Liver (tissue), 8 donors: ENCODE measurements at regions not wholly inside any gene's neighbourhood (a gene's known extent, or its start where the extent isn't known, plus 50 kb on each side); places are given as distances from the start of the nearest gene placed in this dataset.

Experiments used
- DNase-seq: peaks from one replicate; pipeline ENCODE4 v3.0.0-alpha.2; 2017; ENCODE audit warnings: low spot score
- H3K27ac ChIP-seq, 2 donors: one replicate each; pipeline ENCODE4 v1.7.0; 2013; ENCODE audit warnings: inconsistent platforms in 2 of 2, low read length in 2 of 2, control low read depth in 1 of 2, low read depth in 1 of 2, mild to moderate bottlenecking in 1 of 2
- H3K27me3 ChIP-seq, 4 donors: one replicate each; pipeline versions ENCODE4 v1.6.1 to v1.7.0; 2013; ENCODE audit warnings: low read length in 3 of 4, inconsistent platforms in 1 of 4, mild to moderate bottlenecking in 1 of 4, moderate library complexity in 1 of 4; ENCODE audit not compliant: control insufficient read depth in 4 of 4, insufficient read depth in 4 of 4
- H3K36me3 ChIP-seq, 4 donors: one replicate each; pipeline versions ENCODE4 v1.6.1 to v1.7.0; 2013; ENCODE audit warnings: low read length in 3 of 4, mild to moderate bottlenecking in 3 of 4, low read depth in 1 of 4, moderate library complexity in 1 of 4; ENCODE audit not compliant: control insufficient read depth in 4 of 4, insufficient read depth in 3 of 4
- H3K4me1 ChIP-seq, 4 donors: one replicate each; pipeline versions ENCODE4 v1.6.1 to v1.7.0; 2013; ENCODE audit warnings: low read length in 3 of 4, mild to moderate bottlenecking in 3 of 4, moderate library complexity in 1 of 4; ENCODE audit not compliant: control insufficient read depth in 4 of 4, insufficient read depth in 4 of 4
- H3K4me3 ChIP-seq, 3 donors: one replicate each; pipeline versions ENCODE4 v1.6.1 to v1.7.0; 2013; ENCODE audit warnings: low read length in 3 of 3, control low read depth in 1 of 3, low read depth in 1 of 3, mild to moderate bottlenecking in 1 of 3
- H3K9ac ChIP-seq, 2 donors: one replicate each; pipeline ENCODE4 v1.7.0; 2013; ENCODE audit warnings: low read length in 2 of 2, mild to moderate bottlenecking in 2 of 2, moderate library complexity in 2 of 2, control low read depth in 1 of 2, low read depth in 1 of 2
- H3K9me3 ChIP-seq, 4 donors: one replicate each; pipeline versions ENCODE4 v1.6.1 to v1.7.0; 2013; ENCODE audit warnings: low read length in 3 of 4; ENCODE audit not compliant: control insufficient read depth in 4 of 4
- EGR1 ChIP-seq, 2 donors: IDR thresholded peaks; 2 replicates each; pipeline ENCODE4 v1.6.1; 2016 to 2018; ENCODE audit warnings: antibody characterized with exemption in 2 of 2, low read depth in 2 of 2
- FOXA1 ChIP-seq: IDR thresholded peaks from 2 replicates; pipeline ENCODE4 v1.6.1; 2016; ENCODE audit warnings: antibody characterized with exemption
- FOXA2 ChIP-seq: IDR thresholded peaks from 2 replicates; pipeline ENCODE4 v1.6.1; 2016; ENCODE audit warnings: antibody characterized with exemption
- GABPA ChIP-seq, 2 donors: IDR thresholded peaks in 1 of 2; conservative IDR thresholded peaks in 1 of 2; 2 replicates each; pipeline ENCODE4 v1.6.1; 2016; ENCODE audit warnings: antibody characterized with exemption in 2 of 2, mild to moderate bottlenecking in 1 of 2, moderate library complexity in 1 of 2
- HNF4A ChIP-seq, 2 donors: conservative IDR thresholded peaks; 2 replicates each; pipeline ENCODE4 v1.6.1; 2016; ENCODE audit warnings: antibody characterized with exemption in 2 of 2, mild to moderate bottlenecking in 2 of 2
- HNF4G ChIP-seq: IDR thresholded peaks from 2 replicates; pipeline ENCODE4 v1.6.1; 2016; ENCODE audit warnings: antibody characterized with exemption
- JUND ChIP-seq, 2 donors: IDR thresholded peaks; 2 replicates each; pipeline ENCODE4 v1.6.1; 2016; ENCODE audit warnings: antibody characterized with exemption in 2 of 2
- NR2F2 ChIP-seq: IDR thresholded peaks from 2 replicates; pipeline ENCODE4 v1.6.1; 2016; ENCODE audit warnings: antibody characterized with exemption
- RAD21 ChIP-seq, 2 donors: IDR thresholded peaks; 2 replicates each; pipeline ENCODE4 v1.6.1; 2016; ENCODE audit warnings: antibody characterized with exemption in 2 of 2, mild to moderate bottlenecking in 2 of 2
- RXRA ChIP-seq, 2 donors: IDR thresholded peaks; 2 replicates each; pipeline ENCODE4 v1.6.1; 2017 to 2018; ENCODE audit warnings: antibody characterized with exemption in 2 of 2, mild to moderate bottlenecking in 1 of 2
- TAF1 ChIP-seq: conservative IDR thresholded peaks from 2 replicates; pipeline ENCODE4 v1.6.1; 2016; ENCODE audit warnings: antibody characterized with exemption, mild to moderate bottlenecking
- YY1 ChIP-seq: IDR thresholded peaks from 2 replicates; pipeline ENCODE4 v1.6.1; 2016; ENCODE audit warnings: antibody characterized with exemption, mild to moderate bottlenecking
- WGBS: extraction: QIAGEN DNeasy Blood & Tissue Kit; methylation state at CpG from one replicate; pipeline ENCODE4 v1.1.7; 2013; 5-methylcytosine and 5-hydroxymethylcytosine counted together
- TF ChIP-seq, protein P1 (sequence below): fragments of 150-350 bp; IDR thresholded peaks from 2 replicates; pipeline ENCODE4 v1.5.1; 2017; ENCODE audit warnings: improper control_type of control experiment, low read depth, low read length; ENCODE audit not compliant: missing input control
- TF ChIP-seq, protein P2 (sequence below): IDR thresholded peaks from 2 replicates; pipeline ENCODE4 v1.6.1; 2016; ENCODE audit warnings: antibody characterized with exemption
- TF ChIP-seq, protein P3 (sequence below): IDR thresholded peaks from 2 replicates; pipeline ENCODE4 v1.6.1; 2016; ENCODE audit warnings: antibody characterized with exemption
- TF ChIP-seq, protein P4 (sequence below): IDR thresholded peaks from 2 replicates; pipeline ENCODE4 v1.6.1; 2016; ENCODE audit warnings: antibody characterized with exemption, mild to moderate bottlenecking
- TF ChIP-seq, protein P5 (sequence below): IDR thresholded peaks from 2 replicates; pipeline ENCODE4 v1.6.1; 2016; ENCODE audit warnings: antibody characterized with exemption
- donor health status: healthy.
- donor health status: healthy.
- donor health status: healthy.
- donor health status: healthy.
- donor health status: healthy.

DNA sequence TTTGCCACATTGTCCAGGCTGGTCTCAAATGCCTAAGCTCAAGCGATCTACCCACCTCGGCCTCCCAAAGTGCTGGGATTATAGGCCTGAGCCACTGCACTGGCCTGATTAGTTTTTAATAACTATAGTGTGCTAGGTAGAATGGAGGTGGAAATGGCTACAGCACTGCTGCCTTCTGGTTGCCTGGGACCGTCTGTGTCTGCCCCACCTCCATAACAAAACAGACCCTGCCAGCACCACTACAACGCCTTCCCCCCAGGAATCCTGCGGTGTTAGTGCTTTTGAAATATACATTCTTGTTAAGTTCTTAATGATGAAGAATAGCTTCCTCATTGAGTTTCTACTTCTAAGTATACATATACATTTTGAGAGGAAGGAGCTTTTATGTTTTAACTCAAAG, 148.2 kb upstream of the ITGA6 start:
- Histone ChIP-seq H3K27ac (no peak overlapping the region), H3K27me3 (no peaks in the 10 kb centered on the region), H3K4me3 (no peak overlapping the region), H3K4me1 (no peaks in the 10 kb centered on the region), H3K9ac (no peak overlapping the region), H3K9me3 (peaks cover 0 to 5% (median under 1%) of the 10 kb centered on the region in 4 donors), H3K36me3 (no peaks in the 10 kb centered on the region)
- no peak for DNase-seq
- WGBS = 91% methylated on average over 5 of the region's 5 CpGs
- no peak for TF ChIP-seq YY1
- TF ChIP-seq GABPA (IDR thresholded peaks at IDR 0.05 in 1 of 2, conservative IDR thresholded peaks at IDR 0.05 in 1 of 2) = no peak
- no peak for TF ChIP-seq HNF4G
- no peak for TF ChIP-seq HNF4A (conservative IDR thresholded peaks at IDR 0.05)
- TF ChIP-seq, protein P1, sequence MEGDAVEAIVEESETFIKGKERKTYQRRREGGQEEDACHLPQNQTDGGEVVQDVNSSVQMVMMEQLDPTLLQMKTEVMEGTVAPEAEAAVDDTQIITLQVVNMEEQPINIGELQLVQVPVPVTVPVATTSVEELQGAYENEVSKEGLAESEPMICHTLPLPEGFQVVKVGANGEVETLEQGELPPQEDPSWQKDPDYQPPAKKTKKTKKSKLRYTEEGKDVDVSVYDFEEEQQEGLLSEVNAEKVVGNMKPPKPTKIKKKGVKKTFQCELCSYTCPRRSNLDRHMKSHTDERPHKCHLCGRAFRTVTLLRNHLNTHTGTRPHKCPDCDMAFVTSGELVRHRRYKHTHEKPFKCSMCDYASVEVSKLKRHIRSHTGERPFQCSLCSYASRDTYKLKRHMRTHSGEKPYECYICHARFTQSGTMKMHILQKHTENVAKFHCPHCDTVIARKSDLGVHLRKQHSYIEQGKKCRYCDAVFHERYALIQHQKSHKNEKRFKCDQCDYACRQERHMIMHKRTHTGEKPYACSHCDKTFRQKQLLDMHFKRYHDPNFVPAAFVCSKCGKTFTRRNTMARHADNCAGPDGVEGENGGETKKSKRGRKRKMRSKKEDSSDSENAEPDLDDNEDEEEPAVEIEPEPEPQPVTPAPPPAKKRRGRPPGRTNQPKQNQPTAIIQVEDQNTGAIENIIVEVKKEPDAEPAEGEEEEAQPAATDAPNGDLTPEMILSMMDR = no peak
- TF ChIP-seq, protein P2, sequence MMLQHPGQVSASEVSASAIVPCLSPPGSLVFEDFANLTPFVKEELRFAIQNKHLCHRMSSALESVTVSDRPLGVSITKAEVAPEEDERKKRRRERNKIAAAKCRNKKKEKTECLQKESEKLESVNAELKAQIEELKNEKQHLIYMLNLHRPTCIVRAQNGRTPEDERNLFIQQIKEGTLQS = no peak
- TF ChIP-seq FOXA2 = no peak
- TF ChIP-seq, protein P3, sequence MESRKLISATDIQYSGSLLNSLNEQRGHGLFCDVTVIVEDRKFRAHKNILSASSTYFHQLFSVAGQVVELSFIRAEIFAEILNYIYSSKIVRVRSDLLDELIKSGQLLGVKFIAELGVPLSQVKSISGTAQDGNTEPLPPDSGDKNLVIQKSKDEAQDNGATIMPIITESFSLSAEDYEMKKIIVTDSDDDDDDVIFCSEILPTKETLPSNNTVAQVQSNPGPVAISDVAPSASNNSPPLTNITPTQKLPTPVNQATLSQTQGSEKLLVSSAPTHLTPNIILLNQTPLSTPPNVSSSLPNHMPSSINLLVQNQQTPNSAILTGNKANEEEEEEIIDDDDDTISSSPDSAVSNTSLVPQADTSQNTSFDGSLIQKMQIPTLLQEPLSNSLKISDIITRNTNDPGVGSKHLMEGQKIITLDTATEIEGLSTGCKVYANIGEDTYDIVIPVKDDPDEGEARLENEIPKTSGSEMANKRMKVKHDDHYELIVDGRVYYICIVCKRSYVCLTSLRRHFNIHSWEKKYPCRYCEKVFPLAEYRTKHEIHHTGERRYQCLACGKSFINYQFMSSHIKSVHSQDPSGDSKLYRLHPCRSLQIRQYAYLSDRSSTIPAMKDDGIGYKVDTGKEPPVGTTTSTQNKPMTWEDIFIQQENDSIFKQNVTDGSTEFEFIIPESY = no peak
- TF ChIP-seq, protein P4, sequence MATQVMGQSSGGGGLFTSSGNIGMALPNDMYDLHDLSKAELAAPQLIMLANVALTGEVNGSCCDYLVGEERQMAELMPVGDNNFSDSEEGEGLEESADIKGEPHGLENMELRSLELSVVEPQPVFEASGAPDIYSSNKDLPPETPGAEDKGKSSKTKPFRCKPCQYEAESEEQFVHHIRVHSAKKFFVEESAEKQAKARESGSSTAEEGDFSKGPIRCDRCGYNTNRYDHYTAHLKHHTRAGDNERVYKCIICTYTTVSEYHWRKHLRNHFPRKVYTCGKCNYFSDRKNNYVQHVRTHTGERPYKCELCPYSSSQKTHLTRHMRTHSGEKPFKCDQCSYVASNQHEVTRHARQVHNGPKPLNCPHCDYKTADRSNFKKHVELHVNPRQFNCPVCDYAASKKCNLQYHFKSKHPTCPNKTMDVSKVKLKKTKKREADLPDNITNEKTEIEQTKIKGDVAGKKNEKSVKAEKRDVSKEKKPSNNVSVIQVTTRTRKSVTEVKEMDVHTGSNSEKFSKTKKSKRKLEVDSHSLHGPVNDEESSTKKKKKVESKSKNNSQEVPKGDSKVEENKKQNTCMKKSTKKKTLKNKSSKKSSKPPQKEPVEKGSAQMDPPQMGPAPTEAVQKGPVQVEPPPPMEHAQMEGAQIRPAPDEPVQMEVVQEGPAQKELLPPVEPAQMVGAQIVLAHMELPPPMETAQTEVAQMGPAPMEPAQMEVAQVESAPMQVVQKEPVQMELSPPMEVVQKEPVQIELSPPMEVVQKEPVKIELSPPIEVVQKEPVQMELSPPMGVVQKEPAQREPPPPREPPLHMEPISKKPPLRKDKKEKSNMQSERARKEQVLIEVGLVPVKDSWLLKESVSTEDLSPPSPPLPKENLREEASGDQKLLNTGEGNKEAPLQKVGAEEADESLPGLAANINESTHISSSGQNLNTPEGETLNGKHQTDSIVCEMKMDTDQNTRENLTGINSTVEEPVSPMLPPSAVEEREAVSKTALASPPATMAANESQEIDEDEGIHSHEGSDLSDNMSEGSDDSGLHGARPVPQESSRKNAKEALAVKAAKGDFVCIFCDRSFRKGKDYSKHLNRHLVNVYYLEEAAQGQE = no peak
- no peak for TF ChIP-seq EGR1 (IDR thresholded peaks at IDR 0.05; ENCODE audit: low read depth in 2 of 2)
- TF ChIP-seq JUND (IDR thresholded peaks at IDR 0.05) = no peak
- no peak for TF ChIP-seq RAD21 (IDR thresholded peaks at IDR 0.05)
- TF ChIP-seq NR2F2 = no peak
- TF ChIP-seq TAF1 = no peak
- TF ChIP-seq FOXA1 = no peak
- TF ChIP-seq RXRA (IDR thresholded peaks at IDR 0.05) = no peak

DNA sequence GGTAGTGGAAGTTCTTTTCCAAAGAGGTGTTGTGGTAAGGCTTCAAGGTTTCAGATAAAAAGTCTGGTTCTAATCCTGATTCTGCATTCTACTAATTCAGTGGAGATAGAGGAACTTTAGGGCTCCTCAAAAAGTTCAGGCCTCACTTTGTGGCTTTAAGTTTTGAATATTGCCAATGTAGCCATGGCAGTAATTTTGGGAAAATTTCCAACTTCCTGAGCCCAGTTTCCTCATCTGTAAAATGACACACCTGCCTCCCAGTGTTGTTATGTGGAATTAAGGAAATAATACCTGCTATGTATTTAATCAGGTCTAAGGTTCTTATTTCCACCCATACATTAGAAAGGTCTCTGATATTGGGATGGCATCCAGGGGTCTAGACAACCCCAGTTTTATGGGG, 147.6 kb upstream of the ITGA6 start:
- H3K36me3 ChIP-seq = no peaks in the 10 kb centered on the region
- peaks cover 0 to 5% (median under 1%) of the 10 kb centered on the region in 4 donors for H3K9me3 ChIP-seq
- no peak overlapping the region for H3K27ac ChIP-seq
- no peaks in the 10 kb centered on the region for H3K4me1 ChIP-seq
- H3K27me3 ChIP-seq = no peaks in the 10 kb centered on the region
- TF ChIP-seq, protein P5, sequence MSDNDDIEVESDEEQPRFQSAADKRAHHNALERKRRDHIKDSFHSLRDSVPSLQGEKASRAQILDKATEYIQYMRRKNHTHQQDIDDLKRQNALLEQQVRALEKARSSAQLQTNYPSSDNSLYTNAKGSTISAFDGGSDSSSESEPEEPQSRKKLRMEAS = no peak
- TF ChIP-seq GABPA (IDR thresholded peaks at IDR 0.05 in 1 of 2, conservative IDR thresholded peaks at IDR 0.05 in 1 of 2) (no peak), RXRA (IDR thresholded peaks at IDR 0.05) (no peak), HNF4G (no peak), YY1 (no peak), FOXA1 (no peak), RAD21 (IDR thresholded peaks at IDR 0.05) (no peak), FOXA2 (no peak)
- TF ChIP-seq, protein P1 = no peak
- TF ChIP-seq, protein P2 = no peak
- TF ChIP-seq, protein P3 = no peak
- DNase-seq = no peak
- H3K4me3 ChIP-seq = no peak overlapping the region
- no peak overlapping the region for H3K9ac ChIP-seq
